ENCODE measurements at regions not wholly inside any gene's neighbourhood (a gene's known extent, or its start where the extent isn't known, plus 50 kb on each side); places are given as distances from the start of the nearest gene placed in this dataset.

DNA sequence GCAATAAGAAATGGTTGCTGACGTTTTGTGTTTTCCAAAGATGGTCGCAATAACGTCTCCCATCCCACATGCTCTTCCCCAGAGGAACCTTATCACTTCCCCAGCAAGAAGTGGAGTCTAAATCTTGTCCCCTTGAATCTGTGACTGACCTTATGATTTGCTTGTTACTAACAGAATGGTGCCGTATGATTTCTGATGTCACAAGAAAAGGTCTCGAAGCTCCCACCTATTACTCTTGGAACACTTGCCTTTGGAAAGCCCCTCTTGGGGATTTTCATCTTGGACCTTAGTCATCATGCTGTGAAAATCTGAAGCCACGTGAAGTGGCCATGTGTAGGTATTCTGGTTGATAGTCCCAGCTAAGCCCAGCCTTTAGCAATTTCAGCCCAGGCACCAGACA lies 86.2 kb upstream of the GLS start:
- DNase-seq (ENCODE audit: low read depth) = no peak
- TF ChIP-seq, protein P1, sequence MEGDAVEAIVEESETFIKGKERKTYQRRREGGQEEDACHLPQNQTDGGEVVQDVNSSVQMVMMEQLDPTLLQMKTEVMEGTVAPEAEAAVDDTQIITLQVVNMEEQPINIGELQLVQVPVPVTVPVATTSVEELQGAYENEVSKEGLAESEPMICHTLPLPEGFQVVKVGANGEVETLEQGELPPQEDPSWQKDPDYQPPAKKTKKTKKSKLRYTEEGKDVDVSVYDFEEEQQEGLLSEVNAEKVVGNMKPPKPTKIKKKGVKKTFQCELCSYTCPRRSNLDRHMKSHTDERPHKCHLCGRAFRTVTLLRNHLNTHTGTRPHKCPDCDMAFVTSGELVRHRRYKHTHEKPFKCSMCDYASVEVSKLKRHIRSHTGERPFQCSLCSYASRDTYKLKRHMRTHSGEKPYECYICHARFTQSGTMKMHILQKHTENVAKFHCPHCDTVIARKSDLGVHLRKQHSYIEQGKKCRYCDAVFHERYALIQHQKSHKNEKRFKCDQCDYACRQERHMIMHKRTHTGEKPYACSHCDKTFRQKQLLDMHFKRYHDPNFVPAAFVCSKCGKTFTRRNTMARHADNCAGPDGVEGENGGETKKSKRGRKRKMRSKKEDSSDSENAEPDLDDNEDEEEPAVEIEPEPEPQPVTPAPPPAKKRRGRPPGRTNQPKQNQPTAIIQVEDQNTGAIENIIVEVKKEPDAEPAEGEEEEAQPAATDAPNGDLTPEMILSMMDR (conservative IDR thresholded peaks at IDR 0.05; ENCODE audit: low read length) = no peak
- no peak overlapping the region for H3K4me3 ChIP-seq (ENCODE audit: low read length)

DNA sequence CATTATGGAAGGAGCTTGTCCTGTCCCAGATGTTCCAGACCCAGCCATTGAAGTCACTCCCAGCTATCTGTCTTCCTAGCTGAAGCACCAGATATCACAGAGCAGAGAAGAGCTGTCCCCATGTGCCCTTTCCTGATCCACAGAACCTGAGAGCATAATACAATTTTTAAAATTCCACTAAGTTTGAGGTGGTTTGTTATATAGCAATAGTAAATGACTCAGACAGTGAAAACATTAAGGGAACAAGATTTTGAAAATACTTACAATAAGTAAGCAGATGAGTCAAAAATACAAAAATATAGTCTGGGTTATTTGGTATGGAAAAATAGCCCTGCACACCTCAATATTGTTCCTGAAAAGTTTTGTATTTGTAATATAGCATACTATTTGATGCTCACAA lies 85.8 kb upstream of the GLS start:
- TF ChIP-seq, protein P1 (conservative IDR thresholded peaks at IDR 0.05; ENCODE audit: low read length) = no peak
- no peak overlapping the region for H3K4me3 ChIP-seq (ENCODE audit: low read length)
- peak; percentile 30 for DNase-seq (ENCODE audit: low read depth)

DNA sequence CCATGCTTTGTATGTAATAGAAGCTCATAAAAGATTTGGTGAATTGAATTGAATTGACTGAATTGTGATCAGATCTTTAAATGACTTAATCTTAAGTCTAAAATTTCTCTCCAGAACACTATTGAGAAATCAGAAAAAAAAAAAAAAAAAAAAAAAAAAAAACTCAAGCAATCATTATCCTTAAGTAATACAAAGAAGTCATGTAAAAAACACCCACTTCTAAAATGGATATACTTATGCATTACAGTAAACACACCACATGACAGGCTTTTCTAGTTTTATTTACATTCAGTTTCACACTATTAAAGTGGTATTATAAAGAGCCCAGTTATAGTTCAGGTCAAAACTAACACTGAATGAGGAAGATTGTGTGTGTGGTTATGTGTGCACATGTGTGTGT lies 84.9 kb upstream of the GLS start:
- no peak for DNase-seq (ENCODE audit: low read depth)
- TF ChIP-seq, protein P1 (conservative IDR thresholded peaks at IDR 0.05; ENCODE audit: low read length) = no peak
- H3K4me3 ChIP-seq (ENCODE audit: low read length) = no peak overlapping the region

DNA sequence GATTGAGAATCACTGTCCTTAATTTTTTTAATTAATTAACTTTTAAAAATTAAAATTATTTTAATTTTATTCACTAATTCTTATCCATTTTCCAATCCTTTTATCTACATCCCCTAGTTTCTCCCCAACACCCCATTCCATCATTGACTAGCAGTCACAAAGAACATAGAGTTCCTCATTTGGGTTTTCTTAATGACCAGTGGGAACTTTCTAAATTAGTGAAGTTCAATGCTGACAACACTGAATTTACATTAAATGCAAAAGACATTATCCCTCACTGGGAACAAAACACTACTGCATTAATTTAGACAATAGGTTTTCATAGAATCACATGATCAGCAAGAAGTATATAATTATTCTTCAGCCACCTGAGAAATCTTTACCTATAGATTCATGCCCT lies 80.6 kb upstream of the GLS start:
- no peak overlapping the region for H3K4me3 ChIP-seq (ENCODE audit: low read length)
- TF ChIP-seq, protein P1 (conservative IDR thresholded peaks at IDR 0.05; ENCODE audit: low read length) = no peak

DNA sequence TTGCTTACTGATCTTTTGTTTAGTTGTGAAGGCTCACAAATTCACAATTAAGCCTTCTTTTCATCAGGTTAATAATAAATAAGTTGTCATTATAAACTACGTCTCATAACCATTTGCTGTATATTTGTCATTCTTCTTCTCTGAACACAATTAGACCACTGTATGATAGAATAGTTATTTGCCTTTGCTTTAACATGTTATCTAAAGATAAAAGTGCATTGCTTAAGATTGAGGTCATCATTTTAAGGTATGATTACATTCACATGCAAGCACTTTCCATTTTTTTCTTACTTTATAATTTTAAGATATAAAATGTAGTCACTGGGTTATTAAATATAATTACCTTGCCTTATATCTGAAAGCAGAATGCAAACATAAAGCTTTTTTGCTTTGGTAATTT lies 80.1 kb upstream of the GLS start:
- TF ChIP-seq, protein P1 (conservative IDR thresholded peaks at IDR 0.05; ENCODE audit: low read length) = no peak
- no peak overlapping the region for H3K4me3 ChIP-seq (ENCODE audit: low read length)
- DNase-seq (ENCODE audit: low read depth) = no peak

More for the DNA sequence above, 80.6 kb upstream of the GLS start:
- no peak for DNase-seq (ENCODE audit: low read depth)

DNA sequence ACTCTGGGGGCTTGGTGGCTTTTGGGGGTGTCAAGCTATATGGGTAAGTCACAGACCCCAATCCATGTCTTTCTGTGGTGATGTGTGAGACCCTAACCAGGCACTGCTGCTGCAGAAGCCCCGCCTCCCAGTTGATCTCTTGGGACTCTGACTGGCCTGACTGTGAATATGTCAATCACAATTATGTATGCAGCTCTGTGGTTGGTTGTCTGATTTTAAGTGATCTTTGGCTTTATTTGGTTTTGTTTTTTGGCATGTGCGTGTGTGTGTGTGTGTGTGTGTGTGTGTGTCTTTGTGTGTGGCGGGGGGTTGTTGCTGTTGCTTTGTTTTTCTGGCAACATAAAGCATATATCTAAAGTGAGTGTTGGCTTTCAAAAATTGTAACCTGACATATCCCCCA lies 78.5 kb upstream of the GLS start:
- no peak overlapping the region for H3K4me3 ChIP-seq (ENCODE audit: low read length)
- TF ChIP-seq, protein P1 (conservative IDR thresholded peaks at IDR 0.05; ENCODE audit: low read length) = no peak
- DNase-seq (ENCODE audit: low read depth) = no peak

DNA sequence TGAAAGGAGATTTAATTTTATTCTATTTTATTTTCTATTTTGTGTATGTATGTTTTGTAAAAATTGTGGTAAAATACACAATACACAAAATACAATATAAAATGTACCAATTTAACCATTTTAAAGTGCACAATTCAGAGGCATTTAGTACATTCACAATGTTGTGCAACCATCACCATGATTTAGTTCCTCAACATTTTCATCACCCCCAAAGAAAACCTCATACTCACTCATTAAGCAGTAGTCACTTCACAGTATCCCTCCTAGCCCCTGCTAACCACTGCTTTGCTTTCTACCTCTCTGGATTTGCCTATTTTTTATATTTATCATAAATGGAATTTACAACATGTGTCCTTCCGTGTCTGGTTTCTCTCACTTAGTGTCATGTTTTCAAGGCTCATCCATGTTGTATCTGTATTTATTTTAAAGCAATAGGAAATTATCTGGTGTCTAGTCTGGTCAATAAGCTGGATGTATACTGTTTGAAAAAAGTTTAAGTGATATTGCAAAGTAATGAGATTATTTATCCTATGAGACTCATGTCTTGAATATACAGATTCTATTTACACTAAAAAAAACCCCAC lies 77.9 kb upstream of the GLS start:
- TF ChIP-seq, protein P1 (conservative IDR thresholded peaks at IDR 0.05; ENCODE audit: low read length) = no peak
- H3K4me3 ChIP-seq (ENCODE audit: low read length) = no peak overlapping the region
- no peak for DNase-seq (ENCODE audit: low read depth)

Measured in AG10803 (cell line).